Lung microvascular endothelial cell (primary cell): ENCODE measurements at regions not wholly inside any gene's neighbourhood (a gene's known extent, or its start where the extent isn't known, plus 50 kb on each side); places are given as distances from the start of the nearest gene placed in this dataset.

Experiments used
- DNase-seq, 2 donors: peaks; one replicate each; pipeline versions ENCODE4 v3.0.0 to v3.0.0-alpha.2; 2010; ENCODE audit warnings: low read depth in 2 of 2

DNA sequence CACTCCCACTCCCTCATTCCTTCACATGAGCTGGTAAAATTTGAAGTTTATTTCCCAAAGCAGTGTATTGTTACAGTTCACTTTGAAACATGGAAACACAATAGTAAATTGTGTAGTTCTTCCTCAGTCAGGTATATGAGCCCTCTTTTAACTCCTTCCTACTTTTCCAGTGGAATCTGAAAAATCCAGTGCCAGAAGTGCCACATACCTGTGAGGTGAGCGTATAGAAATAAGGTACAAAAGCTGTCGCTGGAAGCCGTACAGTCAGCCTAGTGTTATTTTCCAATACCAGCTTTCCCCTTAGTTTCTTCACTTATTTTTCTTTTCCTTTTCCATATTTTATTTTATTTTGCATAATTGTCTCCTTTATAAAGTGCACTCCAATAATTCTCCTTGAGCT lies 81.7 kb upstream of the CADM2 start:
- no peak for DNase-seq

DNA sequence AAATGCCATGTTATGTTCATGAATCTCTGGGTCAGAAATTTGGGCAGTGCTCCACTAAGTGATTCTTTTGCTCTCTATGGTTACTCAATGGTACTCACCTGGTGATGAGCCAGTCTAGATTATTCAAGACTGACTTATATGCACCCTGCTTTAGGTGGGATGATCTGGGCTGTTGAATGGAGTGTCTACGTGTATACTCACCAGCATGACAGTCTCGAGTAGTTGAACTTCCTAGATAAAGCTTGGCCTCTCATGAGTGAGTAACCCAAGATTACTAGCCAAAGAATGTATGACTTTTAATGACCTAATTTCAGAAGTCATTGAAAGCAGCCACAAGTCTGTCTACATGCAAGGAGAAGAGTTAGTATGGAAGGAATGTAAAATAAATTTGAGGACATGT lies 77.5 kb upstream of the CADM2 start:
- no peak for DNase-seq

DNA sequence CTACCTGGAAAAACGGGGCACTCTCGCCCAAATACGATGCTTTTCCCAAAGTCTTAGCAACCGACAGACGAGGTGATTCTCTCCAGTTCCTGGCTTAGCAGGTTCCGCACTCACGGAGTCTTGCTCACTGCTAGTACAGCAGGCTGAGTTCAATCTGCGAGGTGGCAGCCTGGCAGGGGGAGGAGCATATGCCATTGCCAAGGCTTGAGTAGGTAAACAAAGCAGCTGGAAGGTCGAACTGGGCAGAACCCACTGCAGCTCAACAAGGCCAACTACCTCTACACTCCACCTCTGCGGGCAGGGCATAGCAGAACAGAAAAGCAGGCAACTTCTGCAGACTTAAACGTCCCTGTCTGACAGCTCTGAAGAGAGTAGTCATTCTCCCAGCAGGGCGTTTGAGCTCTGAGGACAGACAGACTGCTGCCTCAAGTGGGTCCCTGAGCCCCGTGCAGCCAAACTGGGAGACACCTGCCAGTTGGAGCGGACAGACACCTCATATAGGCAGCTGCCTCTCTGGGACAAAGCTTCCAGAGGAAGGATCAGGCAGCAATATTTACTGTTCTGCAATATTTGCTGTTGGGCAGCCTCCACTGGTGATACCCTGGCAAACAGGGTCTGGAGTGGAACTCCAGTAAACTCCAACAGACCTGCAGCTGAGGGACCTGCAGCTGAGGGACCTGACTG lies 73.4 kb upstream of the CADM2 start:
- DNase-seq: no peak

DNA sequence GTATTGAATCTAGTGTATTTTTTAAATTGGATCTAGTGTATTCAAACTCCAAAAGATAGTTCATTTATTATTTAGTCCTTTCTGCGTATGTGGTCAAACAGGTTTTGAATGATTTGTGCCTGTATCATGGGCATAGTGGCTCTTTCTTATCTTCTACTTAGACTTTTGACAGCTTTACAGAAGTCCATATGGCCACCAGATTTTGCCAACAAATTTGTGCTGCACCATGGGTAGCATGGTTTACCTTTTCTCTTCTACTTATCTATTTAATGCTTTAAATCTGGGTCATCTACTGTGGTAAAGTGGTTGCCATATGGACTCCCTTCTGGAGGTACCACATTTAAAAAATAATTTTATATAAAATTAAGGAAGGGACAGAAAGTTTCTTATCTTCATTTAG lies 66.9 kb upstream of the CADM2 start:
- no peak for DNase-seq

DNA sequence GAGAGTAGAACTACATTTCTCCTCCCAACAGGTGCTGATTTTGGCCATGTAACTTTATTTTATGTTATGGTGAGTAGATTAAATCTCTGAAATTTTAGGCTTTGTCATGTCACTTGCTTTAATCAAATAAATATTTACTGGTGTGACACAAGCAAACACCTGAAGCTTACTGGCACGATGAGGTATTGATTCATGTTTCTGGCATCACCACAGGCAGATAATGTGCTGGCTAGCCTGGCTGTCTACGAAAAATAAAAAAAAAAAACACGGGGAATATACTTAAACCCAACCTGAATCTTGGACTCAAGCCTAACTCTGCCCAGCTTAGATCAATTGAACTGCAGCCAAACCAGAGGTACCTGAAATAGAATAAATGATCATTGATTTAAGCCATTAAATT lies 65.6 kb upstream of the CADM2 start:
- no peak for DNase-seq

DNA sequence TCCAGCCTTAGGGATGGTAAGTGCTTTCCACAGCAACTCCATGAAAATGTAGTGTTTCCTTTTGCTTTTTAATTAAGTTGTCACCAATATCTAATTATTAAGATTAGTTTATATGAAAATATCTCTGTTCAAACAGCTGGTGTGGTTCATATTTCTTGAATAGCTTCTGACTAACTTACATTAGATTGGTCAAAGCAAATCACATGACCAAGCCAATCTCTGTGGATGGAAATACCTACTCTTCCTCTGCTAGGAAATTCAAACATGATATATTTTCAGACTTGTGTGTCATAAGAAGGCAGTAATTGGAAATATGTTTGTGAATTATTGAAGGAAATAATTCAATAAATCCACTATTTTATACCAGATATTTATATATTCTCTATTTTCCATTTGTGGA lies 54.6 kb upstream of the CADM2 start:
- DNase-seq: no peak

DNA sequence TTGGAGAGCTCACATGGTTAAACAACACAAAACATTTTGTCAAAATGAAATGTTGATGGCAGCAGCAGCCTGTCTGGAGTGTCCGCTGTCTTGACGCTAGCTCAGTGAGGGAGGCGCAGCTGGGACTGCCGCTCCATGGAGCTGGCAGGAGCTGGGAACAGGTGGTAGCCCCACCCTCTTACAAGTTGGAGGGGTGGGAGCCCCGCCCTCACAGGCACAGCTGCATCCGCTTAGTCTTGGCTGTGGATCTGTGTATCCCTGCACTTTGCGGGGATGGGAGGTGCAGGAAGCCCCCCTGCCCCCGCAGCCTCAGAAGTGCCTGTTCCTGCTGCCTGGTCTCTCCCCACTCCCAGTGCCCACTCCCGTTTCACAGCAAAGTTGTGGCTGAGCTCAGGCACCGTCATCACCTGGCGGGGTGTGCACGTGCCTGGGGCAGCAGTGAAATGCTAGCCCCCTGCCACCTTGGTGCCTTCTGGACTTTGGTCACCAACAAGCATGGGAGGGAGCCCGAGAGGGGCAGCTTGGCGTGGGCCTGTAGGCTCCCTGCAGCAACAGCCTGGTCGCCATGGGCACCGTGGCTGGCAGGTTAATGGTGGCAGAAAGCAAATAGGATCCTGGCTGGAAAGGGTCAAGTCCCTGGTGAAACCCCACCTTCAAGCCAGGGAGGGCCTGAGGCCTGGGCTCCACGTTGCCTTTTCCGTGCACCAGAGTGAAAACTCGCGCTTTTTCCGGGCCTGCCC lies 53.8 kb upstream of the CADM2 start:
- no peak for DNase-seq

DNA sequence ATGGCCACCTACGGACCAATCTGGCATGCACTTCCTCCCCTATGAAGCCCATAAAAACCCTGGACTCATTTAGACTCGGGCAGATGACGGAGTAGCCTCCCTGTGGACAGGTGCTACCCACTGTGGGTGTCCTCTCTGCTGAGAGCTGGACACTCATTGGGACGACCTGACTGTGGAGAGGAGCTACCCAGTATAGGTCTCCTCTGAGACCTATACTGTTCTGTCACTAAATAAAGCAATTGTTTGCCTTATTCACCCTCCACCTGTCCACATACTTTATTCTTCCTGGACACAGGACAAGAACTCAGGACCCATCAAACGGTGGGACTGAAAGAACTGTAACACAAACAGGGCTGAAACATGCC lies 53.3 kb upstream of the CADM2 start:
- no peak for DNase-seq

DNA sequence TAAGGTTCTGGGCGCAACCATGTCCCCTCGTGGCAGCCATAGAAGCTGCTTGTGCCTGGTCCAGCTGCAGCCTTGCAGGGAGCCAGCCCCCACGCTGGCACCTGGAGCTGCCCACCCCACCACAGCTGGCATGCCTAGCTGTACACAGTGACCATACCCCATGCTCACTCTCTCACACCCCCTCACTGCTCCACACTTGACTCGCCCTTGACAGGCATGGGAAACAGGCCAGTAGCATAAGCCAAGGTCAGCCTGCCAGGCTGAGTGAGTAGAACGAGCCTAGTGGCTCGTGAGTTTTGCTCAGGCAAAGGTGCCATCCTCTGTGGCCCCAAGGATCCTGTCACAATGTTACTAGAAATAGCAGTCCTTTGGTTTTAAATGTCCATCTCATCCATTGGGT lies 52.7 kb upstream of the CADM2 start:
- no peak for DNase-seq
